ENCODE measurements at regions not wholly inside any gene's neighbourhood (a gene's known extent, or its start where the extent isn't known, plus 50 kb on each side); places are given as distances from the start of the nearest gene placed in this dataset.

GRCh38 chr6:4613795-4614194 is 162.4 kb upstream of the CDYL start:
- Histone ChIP-seq H4K20me1 (ENCODE audit: insufficient read depth, low read depth, low read length) (no peaks in the 10 kb centered on the region), H3K79me2 (ENCODE audit: low read length) (no peaks in the 10 kb centered on the region)

GRCh38 chr6:4613381-4613780 is 162.8 kb upstream of the CDYL start:
- H3K79me2 ChIP-seq (ENCODE audit: low read length) = no peaks in the 10 kb centered on the region
- no peak overlapping the region for H3K4me2 ChIP-seq (ENCODE audit: low read depth, low read length, poor library complexity, severe bottlenecking)
- H2AFZ ChIP-seq (ENCODE audit: low read length) = no peak overlapping the region
- H3K27me3 ChIP-seq (ENCODE audit: low read length) = no peaks in the 10 kb centered on the region
- H4K20me1 ChIP-seq (ENCODE audit: insufficient read depth, low read depth, low read length) = no peaks in the 10 kb centered on the region
- no peak overlapping the region for H3K27ac ChIP-seq (ENCODE audit: low read length)
- no peak overlapping the region for H3K9ac ChIP-seq (ENCODE audit: low read length)
- no peaks in the 10 kb centered on the region for H3K9me3 ChIP-seq (ENCODE audit: low read length)
- H3K9me2 ChIP-seq (replicated peaks; ENCODE audit: insufficient read depth, low read length) = no peaks in the 10 kb centered on the region
- no peak for DNase-seq
- no peaks in the 10 kb centered on the region for H3K4me1 ChIP-seq (ENCODE audit: low read length)
- no peaks in the 10 kb centered on the region for H3K36me3 ChIP-seq (ENCODE audit: insufficient read depth, low read length)
- no peak overlapping the region for H3K4me3 ChIP-seq (ENCODE audit: low read length)

More at GRCh38 chr6:4613795-4614194, 162.4 kb upstream of the CDYL start:
- H3K9me2 ChIP-seq (replicated peaks; ENCODE audit: insufficient read depth, low read length) = no peaks in the 10 kb centered on the region
- H3K27me3 ChIP-seq (ENCODE audit: low read length) = no peaks in the 10 kb centered on the region
- no peaks in the 10 kb centered on the region for H3K36me3 ChIP-seq (ENCODE audit: insufficient read depth, low read length)
- H3K27ac ChIP-seq (ENCODE audit: low read length) = no peak overlapping the region
- no peaks in the 10 kb centered on the region for H3K9me3 ChIP-seq (ENCODE audit: low read length)
- no peak overlapping the region for H3K4me3 ChIP-seq (ENCODE audit: low read length)
- H2AFZ ChIP-seq (ENCODE audit: low read length) = no peak overlapping the region
- DNase-seq = no peak
- no peak overlapping the region for H3K4me2 ChIP-seq (ENCODE audit: low read depth, low read length, poor library complexity, severe bottlenecking)
- H3K9ac ChIP-seq (ENCODE audit: low read length) = no peak overlapping the region
- H3K4me1 ChIP-seq (ENCODE audit: low read length) = no peaks in the 10 kb centered on the region

- H3K9me3 ChIP-seq (ENCODE audit: low read length) = no peaks in the 10 kb centered on the region
- H3K79me2 ChIP-seq (ENCODE audit: low read length) = no peaks in the 10 kb centered on the region
- H3K27ac ChIP-seq (ENCODE audit: low read length) = no peak overlapping the region
- no peak for DNase-seq
- no peak overlapping the region for H3K9ac ChIP-seq (ENCODE audit: low read length)
- no peaks in the 10 kb centered on the region for H3K36me3 ChIP-seq (ENCODE audit: insufficient read depth, low read length)
- H2AFZ ChIP-seq (ENCODE audit: low read length) = no peak overlapping the region
- H3K27me3 ChIP-seq (ENCODE audit: low read length) = no peaks in the 10 kb centered on the region
- H3K4me3 ChIP-seq (ENCODE audit: low read length) = no peak overlapping the region
- H3K4me2 ChIP-seq (ENCODE audit: low read depth, low read length, poor library complexity, severe bottlenecking) = no peak overlapping the region
- no peaks in the 10 kb centered on the region for H3K9me2 ChIP-seq (replicated peaks; ENCODE audit: insufficient read depth, low read length)
- no peaks in the 10 kb centered on the region for H3K4me1 ChIP-seq (ENCODE audit: low read length)
- H4K20me1 ChIP-seq (ENCODE audit: insufficient read depth, low read depth, low read length) = no peaks in the 10 kb centered on the region
Measured at GRCh38 chr6:4612636-4613171, 163.5 kb upstream of the CDYL start.

GRCh38 chr6:4611429-4612129 is 164.6 kb upstream of the CDYL start:
- Histone ChIP-seq H3K27me3 (ENCODE audit: low read length) (no peaks in the 10 kb centered on the region), H3K79me2 (ENCODE audit: low read length) (no peaks in the 10 kb centered on the region), H2AFZ (ENCODE audit: low read length) (no peak overlapping the region), H3K4me2 (ENCODE audit: low read depth, low read length, poor library complexity, severe bottlenecking) (no peak overlapping the region), H3K4me1 (ENCODE audit: low read length) (no peaks in the 10 kb centered on the region), H3K27ac (ENCODE audit: low read length) (no peak overlapping the region), H3K4me3 (ENCODE audit: low read length) (no peak overlapping the region), H3K9me3 (ENCODE audit: low read length) (no peaks in the 10 kb centered on the region), H3K9me2 (replicated peaks; ENCODE audit: insufficient read depth, low read length) (no peaks in the 10 kb centered on the region), H3K36me3 (ENCODE audit: insufficient read depth, low read length) (no peaks in the 10 kb centered on the region), H3K9ac (ENCODE audit: low read length) (no peak overlapping the region), H4K20me1 (ENCODE audit: insufficient read depth, low read depth, low read length) (no peaks in the 10 kb centered on the region)
- no peak for DNase-seq

GRCh38 chr6:4610256-4610655 is 165.9 kb upstream of the CDYL start:
- Histone ChIP-seq H3K4me3 (ENCODE audit: low read length) (no peak overlapping the region), H2AFZ (ENCODE audit: low read length) (no peak overlapping the region), H3K36me3 (ENCODE audit: insufficient read depth, low read length) (no peaks in the 10 kb centered on the region), H3K4me1 (ENCODE audit: low read length) (no peaks in the 10 kb centered on the region), H3K27me3 (ENCODE audit: low read length) (no peaks in the 10 kb centered on the region), H3K9me2 (replicated peaks; ENCODE audit: insufficient read depth, low read length) (no peaks in the 10 kb centered on the region), H3K27ac (ENCODE audit: low read length) (no peak overlapping the region), H4K20me1 (ENCODE audit: insufficient read depth, low read depth, low read length) (no peaks in the 10 kb centered on the region), H3K79me2 (ENCODE audit: low read length) (no peaks in the 10 kb centered on the region), H3K4me2 (ENCODE audit: low read depth, low read length, poor library complexity, severe bottlenecking) (no peak overlapping the region), H3K9ac (ENCODE audit: low read length) (no peak overlapping the region), H3K9me3 (ENCODE audit: low read length) (no peaks in the 10 kb centered on the region)
- no peak for DNase-seq

GRCh38 chr6:4608361-4609115 is 167.7 kb upstream of the CDYL start:
- no peaks in the 10 kb centered on the region for H3K36me3 ChIP-seq (ENCODE audit: insufficient read depth, low read length)
- no peak overlapping the region for H3K4me3 ChIP-seq (ENCODE audit: low read length)
- H3K79me2 ChIP-seq (ENCODE audit: low read length) = no peaks in the 10 kb centered on the region
- no peaks in the 10 kb centered on the region for H3K27me3 ChIP-seq (ENCODE audit: low read length)
- no peaks in the 10 kb centered on the region for H4K20me1 ChIP-seq (ENCODE audit: insufficient read depth, low read depth, low read length)
- DNase-seq = no peak
- no peak overlapping the region for H3K27ac ChIP-seq (ENCODE audit: low read length)
- no peak overlapping the region for H3K9ac ChIP-seq (ENCODE audit: low read length)
- H3K9me2 ChIP-seq (replicated peaks; ENCODE audit: insufficient read depth, low read length) = no peaks in the 10 kb centered on the region
- H3K4me2 ChIP-seq (ENCODE audit: low read depth, low read length, poor library complexity, severe bottlenecking) = no peak overlapping the region
- no peak overlapping the region for H2AFZ ChIP-seq (ENCODE audit: low read length)
- H3K4me1 ChIP-seq (ENCODE audit: low read length) = no peaks in the 10 kb centered on the region
- H3K9me3 ChIP-seq (ENCODE audit: low read length) = no peaks in the 10 kb centered on the region

GRCh38 chr6:4607793-4608192 is 168.4 kb upstream of the CDYL start:
- Histone ChIP-seq H3K4me1 (ENCODE audit: low read length) (no peaks in the 10 kb centered on the region), H3K9ac (ENCODE audit: low read length) (no peak overlapping the region), H3K27me3 (ENCODE audit: low read length) (no peaks in the 10 kb centered on the region), H3K4me3 (ENCODE audit: low read length) (no peak overlapping the region), H3K9me3 (ENCODE audit: low read length) (no peaks in the 10 kb centered on the region), H3K36me3 (ENCODE audit: insufficient read depth, low read length) (no peaks in the 10 kb centered on the region), H4K20me1 (ENCODE audit: insufficient read depth, low read depth, low read length) (no peaks in the 10 kb centered on the region), H2AFZ (ENCODE audit: low read length) (no peak overlapping the region), H3K27ac (ENCODE audit: low read length) (no peak overlapping the region), H3K9me2 (replicated peaks; ENCODE audit: insufficient read depth, low read length) (no peaks in the 10 kb centered on the region), H3K79me2 (ENCODE audit: low read length) (no peaks in the 10 kb centered on the region), H3K4me2 (ENCODE audit: low read depth, low read length, poor library complexity, severe bottlenecking) (no peak overlapping the region)
- DNase-seq = no peak

GRCh38 chr6:4606821-4607704 is 169.1 kb upstream of the CDYL start:
- H3K4me2 ChIP-seq (ENCODE audit: low read depth, low read length, poor library complexity, severe bottlenecking) = no peak overlapping the region
- H3K9ac ChIP-seq (ENCODE audit: low read length) = no peak overlapping the region
- H3K27ac ChIP-seq (ENCODE audit: low read length) = no peak overlapping the region

More at GRCh38 chr6:4606821-4607704, 169.1 kb upstream of the CDYL start:
- Histone ChIP-seq H3K4me3 (ENCODE audit: low read length) (no peak overlapping the region), H2AFZ (ENCODE audit: low read length) (no peak overlapping the region), H3K79me2 (ENCODE audit: low read length) (no peaks in the 10 kb centered on the region), H3K9me2 (replicated peaks; ENCODE audit: insufficient read depth, low read length) (no peaks in the 10 kb centered on the region), H3K9me3 (ENCODE audit: low read length) (no peaks in the 10 kb centered on the region), H3K4me1 (ENCODE audit: low read length) (no peaks in the 10 kb centered on the region), H3K36me3 (ENCODE audit: insufficient read depth, low read length) (no peaks in the 10 kb centered on the region), H3K27me3 (ENCODE audit: low read length) (no peaks in the 10 kb centered on the region), H4K20me1 (ENCODE audit: insufficient read depth, low read depth, low read length) (no peaks in the 10 kb centered on the region)
- DNase-seq = no peak
